ENCODE measurements at regions not wholly inside any gene's neighbourhood (a gene's known extent, or its start where the extent isn't known, plus 50 kb on each side); places are given as distances from the start of the nearest gene placed in this dataset.

- ATAC-seq, result no peak
- H3K9me3 ChIP-seq, result no peaks in the 10 kb centered on the region
- TF ChIP-seq, protein P1, sequence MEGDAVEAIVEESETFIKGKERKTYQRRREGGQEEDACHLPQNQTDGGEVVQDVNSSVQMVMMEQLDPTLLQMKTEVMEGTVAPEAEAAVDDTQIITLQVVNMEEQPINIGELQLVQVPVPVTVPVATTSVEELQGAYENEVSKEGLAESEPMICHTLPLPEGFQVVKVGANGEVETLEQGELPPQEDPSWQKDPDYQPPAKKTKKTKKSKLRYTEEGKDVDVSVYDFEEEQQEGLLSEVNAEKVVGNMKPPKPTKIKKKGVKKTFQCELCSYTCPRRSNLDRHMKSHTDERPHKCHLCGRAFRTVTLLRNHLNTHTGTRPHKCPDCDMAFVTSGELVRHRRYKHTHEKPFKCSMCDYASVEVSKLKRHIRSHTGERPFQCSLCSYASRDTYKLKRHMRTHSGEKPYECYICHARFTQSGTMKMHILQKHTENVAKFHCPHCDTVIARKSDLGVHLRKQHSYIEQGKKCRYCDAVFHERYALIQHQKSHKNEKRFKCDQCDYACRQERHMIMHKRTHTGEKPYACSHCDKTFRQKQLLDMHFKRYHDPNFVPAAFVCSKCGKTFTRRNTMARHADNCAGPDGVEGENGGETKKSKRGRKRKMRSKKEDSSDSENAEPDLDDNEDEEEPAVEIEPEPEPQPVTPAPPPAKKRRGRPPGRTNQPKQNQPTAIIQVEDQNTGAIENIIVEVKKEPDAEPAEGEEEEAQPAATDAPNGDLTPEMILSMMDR (IDR thresholded peaks at IDR 0.05), result no peak
- intact Hi-C loops (cut with DNase I, micrococcal nuclease), result no loop called here
- H3K4me3 ChIP-seq, result no peak overlapping the region
- H3K4me1 ChIP-seq (ENCODE audit: low read depth), result no peaks in the 10 kb centered on the region
- DNase-seq, result no peak
- H3K36me3 ChIP-seq (ENCODE audit: low read depth), result no peaks in the 10 kb centered on the region
Measured at GRCh38 chr19:30659638-30660037, 287.5 kb downstream of the ZNF536 start.

GRCh38 chr19:30656520-30657100 is 284.4 kb downstream of the ZNF536 start:
- Histone ChIP-seq H3K36me3 (ENCODE audit: low read depth) (no peaks in the 10 kb centered on the region), H3K4me1 (ENCODE audit: low read depth) (no peaks in the 10 kb centered on the region), H3K4me3 (no peak overlapping the region), H3K9me3 (no peaks in the 10 kb centered on the region)
- TF ChIP-seq, protein P1 (IDR thresholded peaks at IDR 0.05), result no peak
- DNase-seq (no peak), ATAC-seq (no peak)
- intact Hi-C loops (cut with DNase I, micrococcal nuclease), result no loop called here

DNA sequence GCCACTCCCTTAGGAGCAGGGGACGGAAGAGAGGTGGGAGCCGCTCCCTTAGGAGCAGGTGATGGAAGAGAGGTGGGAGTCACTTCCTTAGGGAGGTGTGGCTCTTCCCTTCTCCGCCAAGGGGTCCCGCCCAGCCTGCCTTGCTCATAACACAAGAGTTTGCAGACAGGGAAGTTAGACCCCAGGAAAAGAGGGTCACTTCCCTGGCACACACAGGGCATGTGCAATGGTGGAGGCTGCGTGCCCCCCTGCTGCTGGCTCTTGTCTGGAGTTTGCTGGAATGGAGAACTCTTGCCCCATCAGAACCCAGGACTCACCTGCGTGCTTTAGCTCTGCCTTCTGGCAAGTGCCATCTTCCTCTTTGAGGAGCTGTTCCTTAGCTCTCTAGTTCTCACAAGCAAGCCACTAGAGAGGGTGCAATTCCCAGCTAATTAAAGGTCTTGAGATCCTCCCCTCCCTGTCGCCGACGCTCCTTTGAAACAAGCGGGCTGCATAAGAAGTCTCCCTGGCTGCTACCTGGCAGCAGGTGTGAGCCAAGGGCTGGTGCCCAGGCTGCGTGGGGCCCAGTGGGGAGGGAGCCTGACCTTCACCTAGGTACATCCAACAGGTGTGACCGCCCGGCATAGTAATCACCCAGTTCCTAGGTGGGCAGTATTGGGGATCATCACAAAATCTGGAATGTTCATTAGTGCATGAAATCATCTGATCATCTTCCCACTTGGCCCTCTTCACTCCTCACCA is 281.6 kb downstream of the ZNF536 start:
- Histone ChIP-seq H3K36me3 (ENCODE audit: low read depth) (no peaks in the 10 kb centered on the region), H3K9me3 (no peaks in the 10 kb centered on the region), H3K4me1 (ENCODE audit: low read depth) (no peaks in the 10 kb centered on the region), H3K4me3 (no peak overlapping the region)
- no peak for DNase-seq
- intact Hi-C loops (cut with DNase I, micrococcal nuclease), result no loop called here
- TF ChIP-seq, protein P1 (IDR thresholded peaks at IDR 0.05), result no peak
- no peak for ATAC-seq

DNA sequence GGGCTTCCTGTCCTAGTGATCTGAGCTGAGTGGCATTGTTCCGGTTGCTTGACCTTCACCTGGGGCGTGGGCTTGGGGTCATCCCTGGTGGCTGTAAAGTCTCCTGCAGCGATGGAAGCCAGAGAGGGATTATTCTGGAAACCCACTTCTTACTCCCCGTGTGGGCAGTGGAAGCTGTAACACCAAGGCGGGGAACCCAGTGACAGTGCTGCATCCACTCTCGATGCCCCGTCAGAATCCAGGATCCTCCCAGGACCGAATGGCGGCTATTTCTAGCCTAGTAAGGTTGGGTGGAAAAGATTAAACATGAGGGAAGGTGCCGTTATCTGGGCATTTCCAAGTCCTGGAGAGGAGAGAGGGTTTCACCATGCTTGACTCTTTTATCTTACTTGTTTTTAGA is 280.6 kb downstream of the ZNF536 start:
- ATAC-seq, result no peak
- no peak for DNase-seq
- intact Hi-C loops (cut with DNase I, micrococcal nuclease), result no loop called here
- Histone ChIP-seq H3K9me3 (no peaks in the 10 kb centered on the region), H3K4me1 (ENCODE audit: low read depth) (no peaks in the 10 kb centered on the region), H3K4me3 (no peak overlapping the region), H3K36me3 (ENCODE audit: low read depth) (no peaks in the 10 kb centered on the region)
- TF ChIP-seq, protein P1 (IDR thresholded peaks at IDR 0.05), result no peak

GRCh38 chr19:30651691-30652090 is 279.5 kb downstream of the ZNF536 start:
- no peak for DNase-seq
- TF ChIP-seq, protein P1 (IDR thresholded peaks at IDR 0.05), result no peak
- H3K4me3 ChIP-seq, result no peak overlapping the region
- no peaks in the 10 kb centered on the region for H3K9me3 ChIP-seq
- intact Hi-C loops (cut with DNase I, micrococcal nuclease), result no loop called here
- no peak for ATAC-seq
- no peaks in the 10 kb centered on the region for H3K36me3 ChIP-seq (ENCODE audit: low read depth)
- H3K4me1 ChIP-seq (ENCODE audit: low read depth), result no peaks in the 10 kb centered on the region
